SIG-M5 treated with dmso at 0.1 percent for 504 hours (cell line): ENCODE measurements at regions not wholly inside any gene's neighbourhood (a gene's known extent, or its start where the extent isn't known, plus 50 kb on each side); places are given as distances from the start of the nearest gene placed in this dataset.
"Not testable (repeated sequence)": the region's sequence is repeated elsewhere in the genome, so short reads cannot be mapped to it uniquely, and the experiment has no call there.

Experiments used
- DNase-seq: peaks from one replicate; lab custom pipeline; 2025; ENCODE audit not compliant: unreplicated experiment; lab: John Stamatoyannopoulos, UW

DNA sequence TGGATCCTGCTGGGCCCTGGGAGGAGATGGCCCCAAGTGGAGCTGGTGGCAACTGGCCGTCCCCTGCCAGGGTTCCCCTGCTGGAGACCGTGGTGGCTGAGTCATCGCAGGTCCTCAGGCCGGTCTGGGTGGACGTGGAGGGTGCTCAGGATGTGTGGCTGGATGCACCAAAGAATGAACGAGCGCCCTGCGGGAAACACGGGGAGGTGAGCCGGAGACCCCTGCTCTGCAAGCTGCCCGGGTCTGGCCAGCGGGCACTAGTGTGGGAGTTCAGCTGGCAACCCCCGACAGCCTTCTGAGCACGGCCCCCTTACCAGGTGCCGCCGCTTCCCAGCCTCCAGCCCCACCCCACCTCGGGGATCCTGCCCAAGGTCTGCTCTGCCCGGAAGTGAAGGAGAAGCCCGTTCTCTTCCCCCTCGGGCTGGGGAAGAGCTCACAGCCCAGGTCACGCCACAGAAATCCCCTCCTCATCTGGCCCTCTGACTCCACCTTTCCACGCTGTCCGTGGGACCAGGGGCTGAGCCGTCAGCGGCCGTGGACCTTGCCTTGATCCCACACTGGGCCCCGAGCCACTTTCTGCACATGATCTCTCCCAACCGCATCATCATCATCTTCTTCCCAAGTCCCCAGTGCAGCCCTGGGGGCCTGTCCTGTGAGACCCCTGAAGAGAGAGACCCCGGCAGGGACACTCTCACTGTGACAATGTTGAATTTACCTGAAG lies 165.5 kb downstream of the KIF26A start:
- DNase-seq, result no peak

DNA sequence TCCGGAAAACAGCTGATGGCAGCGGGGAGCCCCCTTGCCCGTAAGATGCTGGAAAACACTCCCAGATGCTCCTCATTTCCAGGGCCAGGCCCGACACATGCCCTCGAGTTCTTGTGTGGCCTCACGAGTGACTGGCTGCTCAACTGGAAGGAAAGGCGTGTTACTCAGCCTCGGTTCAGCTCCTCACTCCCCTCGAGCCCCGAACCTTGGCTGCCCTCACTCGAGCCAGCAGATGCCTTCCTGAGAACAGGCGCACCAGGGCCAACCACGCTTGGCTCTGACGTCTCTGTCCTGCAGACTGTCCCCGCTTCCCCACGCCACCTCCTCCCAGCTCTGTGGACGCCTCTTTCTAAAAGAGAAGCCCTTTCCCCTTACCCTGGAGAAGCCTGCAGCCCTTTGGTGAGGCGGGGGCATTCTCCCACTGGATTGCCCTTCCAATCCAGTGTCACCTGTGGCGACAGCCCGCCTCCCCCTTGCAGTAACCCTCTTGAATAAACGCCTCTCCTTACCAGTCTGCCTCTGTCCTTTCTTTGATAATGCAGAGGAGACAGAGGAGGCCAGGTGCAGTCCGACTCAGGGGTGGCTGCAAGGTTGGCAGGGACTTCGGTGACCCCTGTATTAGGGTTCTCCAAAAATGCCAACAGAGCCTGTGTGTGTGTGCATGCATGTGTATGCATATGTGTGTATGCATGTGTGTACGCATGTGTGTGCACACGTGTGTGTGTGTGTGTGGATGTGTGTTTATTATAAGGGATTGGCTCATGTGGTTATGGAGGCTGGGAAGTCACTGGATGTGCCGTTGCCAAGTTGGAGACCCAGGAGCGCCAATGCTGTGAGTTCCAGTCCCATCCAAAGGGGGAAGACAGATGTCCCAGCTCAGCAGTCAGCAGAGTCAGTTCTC lies 166.3 kb downstream of the KIF26A start:
- DNase-seq, result no peak

- DNase-seq, result no peak
Measured at GRCh38 chr14:104305511-104306449, 167.4 kb downstream of the KIF26A start.

- DNase-seq, result no peak
Measured at GRCh38 chr14:104306450-104307040, 168.2 kb downstream of the KIF26A start.

- no peak for DNase-seq
Measured at GRCh38 chr14:104307246-104307626, 168.8 kb downstream of the KIF26A start.

DNA sequence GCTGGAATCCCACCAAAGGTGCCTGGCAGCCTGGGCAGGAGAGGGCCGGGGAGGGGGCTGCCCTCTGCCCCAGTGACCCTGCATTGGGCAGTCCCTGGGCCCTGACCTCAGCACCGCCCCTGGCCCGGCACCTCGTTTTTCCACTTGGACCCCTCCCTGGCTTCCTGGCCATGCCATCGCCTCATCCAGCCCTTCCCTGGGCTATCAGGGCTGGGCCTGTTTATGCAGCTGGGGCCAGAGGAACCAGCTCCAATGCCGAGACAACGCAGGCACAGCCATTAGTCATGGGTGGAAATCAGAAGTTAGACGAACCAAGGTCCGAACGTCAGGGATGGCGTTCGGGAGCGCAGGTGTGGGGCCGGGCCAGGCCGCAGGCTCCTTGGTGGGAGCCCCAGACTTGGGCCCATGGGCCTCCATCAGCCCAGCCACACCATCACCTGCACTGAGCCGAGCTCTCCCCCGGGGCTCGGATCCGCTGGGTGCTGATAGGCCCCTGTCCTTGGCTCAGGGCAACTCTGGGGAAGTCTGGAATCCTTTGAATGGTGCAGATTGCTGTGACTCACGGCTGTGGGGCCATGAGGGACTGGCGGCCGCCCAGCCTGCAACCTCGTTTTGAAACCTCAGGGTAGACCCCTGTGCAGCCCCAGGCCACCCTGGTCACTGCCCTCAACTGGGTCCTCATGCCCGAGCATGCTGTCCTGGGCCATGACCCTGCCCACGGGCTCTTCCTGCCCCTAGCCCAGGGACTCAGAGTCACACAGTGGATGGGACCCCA lies 169.4 kb downstream of the KIF26A start:
- no peak for DNase-seq

- DNase-seq, result not testable (repeated sequence)
Measured at GRCh38 chr14:104308534-104308933, 170.1 kb downstream of the KIF26A start.

- DNase-seq, result no peak
Measured at GRCh38 chr14:104309657-104310369, 171.4 kb downstream of the KIF26A start.

GRCh38 chr14:104311358-104311757 lies 173.0 kb downstream of the KIF26A start:
- no peak for DNase-seq

GRCh38 chr14:104313674-104314073 lies 175.3 kb downstream of the KIF26A start:
- DNase-seq, result no peak

GRCh38 chr14:104314251-104314941 lies 176.0 kb downstream of the KIF26A start:
- DNase-seq, result no peak

GRCh38 chr14:104315169-104315568 lies 176.8 kb downstream of the KIF26A start:
- DNase-seq, result no peak

GRCh38 chr14:104315625-104316024 lies 177.2 kb downstream of the KIF26A start:
- DNase-seq, result no peak

DNA sequence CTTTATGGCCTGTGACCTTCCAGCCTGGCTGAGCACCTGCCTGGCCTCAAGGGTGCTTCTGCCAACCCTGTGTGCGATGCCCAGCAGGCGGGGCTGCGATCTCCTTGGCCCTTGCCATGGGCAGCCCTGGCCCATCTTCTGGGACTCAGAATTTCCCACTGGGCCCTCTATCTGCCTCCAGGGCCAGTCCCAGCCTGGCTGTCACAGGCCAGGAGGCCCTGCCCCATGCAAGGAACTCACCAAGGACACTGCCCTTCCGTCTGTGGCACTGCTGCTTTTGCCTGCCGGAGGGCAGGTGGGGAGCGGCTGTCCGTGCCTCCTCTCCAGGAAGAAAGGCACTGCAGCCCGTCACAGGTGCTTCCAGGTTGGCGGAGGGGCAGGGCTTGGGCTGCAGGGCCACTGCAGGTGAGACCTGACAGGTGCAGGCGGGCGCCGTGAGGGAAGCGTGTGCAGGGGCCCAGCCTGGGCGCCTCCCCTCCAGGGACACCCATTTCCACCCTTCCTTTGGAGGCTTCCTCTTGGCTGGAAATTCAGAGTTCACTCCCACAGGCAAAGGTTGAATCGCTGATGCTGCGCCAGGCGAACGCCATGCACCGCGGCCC lies 177.8 kb downstream of the KIF26A start:
- no peak for DNase-seq

GRCh38 chr14:104316723-104317491 lies 178.5 kb downstream of the KIF26A start:
- no peak for DNase-seq

GRCh38 chr14:104317492-104317805 lies 179.1 kb downstream of the KIF26A start:
- no peak for DNase-seq

- no peak for DNase-seq
Measured at GRCh38 chr14:104317975-104318557, 179.7 kb downstream of the KIF26A start.
